WI38 (cell line): ENCODE measurements at regions not wholly inside any gene's neighbourhood (a gene's known extent, or its start where the extent isn't known, plus 50 kb on each side); places are given as distances from the start of the nearest gene placed in this dataset.

Source experiments
- H3K4me3 ChIP-seq: 2 replicates; pipeline ENCODE4 v1.5.1; 2011; ENCODE audit warnings: low read depth, mild to moderate bottlenecking, control low read depth, low read length
- TF ChIP-seq, protein P1 (sequence below): IDR thresholded peaks from 2 replicates; pipeline ENCODE4 v1.5.1; 2012; ENCODE audit warnings: low read depth, mild to moderate bottlenecking, control low read depth, low read length

DNA sequence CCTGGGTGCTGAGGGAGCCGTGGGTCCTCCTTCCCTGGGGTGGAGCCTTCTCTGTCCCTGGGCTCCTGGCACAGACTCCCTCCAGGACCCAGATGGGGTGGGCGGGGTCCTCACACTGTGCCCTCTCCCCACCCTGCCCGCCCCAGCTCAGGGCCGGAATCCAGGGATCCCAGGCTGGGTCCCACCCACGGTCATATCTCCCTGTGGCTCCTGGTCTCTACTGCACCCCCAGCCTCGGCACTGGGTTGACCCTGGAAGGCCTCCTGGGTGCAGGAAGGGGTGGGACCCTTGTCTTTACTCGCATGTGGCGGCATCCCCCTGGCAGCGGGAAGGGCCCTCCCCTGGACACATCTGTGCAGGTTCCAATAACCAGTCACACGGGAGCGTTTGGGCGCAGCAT lies 75.8 kb upstream of the EIF5 start:
- no peak overlapping the region for H3K4me3 ChIP-seq
- TF ChIP-seq, protein P1, sequence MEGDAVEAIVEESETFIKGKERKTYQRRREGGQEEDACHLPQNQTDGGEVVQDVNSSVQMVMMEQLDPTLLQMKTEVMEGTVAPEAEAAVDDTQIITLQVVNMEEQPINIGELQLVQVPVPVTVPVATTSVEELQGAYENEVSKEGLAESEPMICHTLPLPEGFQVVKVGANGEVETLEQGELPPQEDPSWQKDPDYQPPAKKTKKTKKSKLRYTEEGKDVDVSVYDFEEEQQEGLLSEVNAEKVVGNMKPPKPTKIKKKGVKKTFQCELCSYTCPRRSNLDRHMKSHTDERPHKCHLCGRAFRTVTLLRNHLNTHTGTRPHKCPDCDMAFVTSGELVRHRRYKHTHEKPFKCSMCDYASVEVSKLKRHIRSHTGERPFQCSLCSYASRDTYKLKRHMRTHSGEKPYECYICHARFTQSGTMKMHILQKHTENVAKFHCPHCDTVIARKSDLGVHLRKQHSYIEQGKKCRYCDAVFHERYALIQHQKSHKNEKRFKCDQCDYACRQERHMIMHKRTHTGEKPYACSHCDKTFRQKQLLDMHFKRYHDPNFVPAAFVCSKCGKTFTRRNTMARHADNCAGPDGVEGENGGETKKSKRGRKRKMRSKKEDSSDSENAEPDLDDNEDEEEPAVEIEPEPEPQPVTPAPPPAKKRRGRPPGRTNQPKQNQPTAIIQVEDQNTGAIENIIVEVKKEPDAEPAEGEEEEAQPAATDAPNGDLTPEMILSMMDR, result no peak

DNA sequence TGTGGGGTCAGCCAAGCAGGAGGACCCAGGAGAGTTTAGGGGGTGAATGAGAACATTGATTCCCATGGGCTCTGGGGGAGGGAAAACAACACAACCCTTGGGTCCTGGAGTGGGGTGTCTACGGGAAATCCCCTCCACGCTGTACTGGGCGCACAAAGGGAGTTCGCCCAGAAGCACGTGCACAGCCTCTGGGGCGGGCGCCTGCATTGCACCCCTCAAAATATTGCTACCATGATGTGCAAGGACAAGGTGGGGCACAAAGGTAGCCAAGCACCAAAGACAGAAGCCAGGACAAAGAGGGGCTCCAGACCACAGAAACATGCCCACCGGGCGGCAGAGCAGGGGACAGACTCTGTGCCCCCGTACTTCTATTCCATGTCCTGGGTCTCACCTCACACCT lies 74.9 kb upstream of the EIF5 start:
- TF ChIP-seq, protein P1, result no peak
- H3K4me3 ChIP-seq, result no peak overlapping the region

DNA sequence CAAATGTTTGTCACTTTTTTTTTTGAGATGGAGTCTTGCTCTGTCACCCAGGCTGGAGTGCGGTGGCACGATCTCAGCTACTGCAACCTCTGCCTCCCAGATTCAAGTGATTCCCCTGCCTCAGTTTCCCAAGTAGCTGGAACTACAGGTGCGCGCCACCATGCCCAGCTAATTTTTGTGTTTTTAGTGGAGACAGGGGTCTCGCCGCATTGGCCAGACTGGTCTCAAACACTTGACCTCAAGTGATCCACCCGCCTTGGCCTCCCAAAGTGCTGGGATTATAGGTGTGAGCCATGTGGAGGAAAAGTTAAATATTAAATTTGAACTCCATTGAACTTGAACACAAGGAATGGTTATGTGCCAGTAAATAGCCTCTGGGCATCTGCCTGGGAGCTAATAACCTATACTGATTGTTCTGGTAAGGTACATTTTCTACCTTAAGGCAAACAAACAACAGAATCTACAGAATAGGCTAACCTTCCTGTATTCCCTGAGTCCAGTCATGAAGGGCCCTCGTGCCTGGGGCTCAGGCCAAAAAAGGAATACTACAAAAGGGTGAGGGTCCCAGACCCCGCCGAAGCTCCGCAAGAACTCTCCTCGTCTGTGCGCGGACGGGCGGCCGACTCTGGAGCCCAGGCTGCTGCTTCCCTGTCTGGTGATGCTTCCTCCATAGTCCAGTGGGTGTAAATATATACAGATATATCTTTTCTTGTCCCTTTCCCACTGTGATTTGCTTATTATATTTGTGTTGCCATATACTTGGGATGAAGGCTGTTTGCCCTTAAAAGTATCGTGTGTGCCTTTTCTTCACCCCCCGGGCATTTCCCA lies 74.0 kb upstream of the EIF5 start:
- TF ChIP-seq, protein P1, result no peak
- H3K4me3 ChIP-seq, result peak overlapping the region; percentile 67

DNA sequence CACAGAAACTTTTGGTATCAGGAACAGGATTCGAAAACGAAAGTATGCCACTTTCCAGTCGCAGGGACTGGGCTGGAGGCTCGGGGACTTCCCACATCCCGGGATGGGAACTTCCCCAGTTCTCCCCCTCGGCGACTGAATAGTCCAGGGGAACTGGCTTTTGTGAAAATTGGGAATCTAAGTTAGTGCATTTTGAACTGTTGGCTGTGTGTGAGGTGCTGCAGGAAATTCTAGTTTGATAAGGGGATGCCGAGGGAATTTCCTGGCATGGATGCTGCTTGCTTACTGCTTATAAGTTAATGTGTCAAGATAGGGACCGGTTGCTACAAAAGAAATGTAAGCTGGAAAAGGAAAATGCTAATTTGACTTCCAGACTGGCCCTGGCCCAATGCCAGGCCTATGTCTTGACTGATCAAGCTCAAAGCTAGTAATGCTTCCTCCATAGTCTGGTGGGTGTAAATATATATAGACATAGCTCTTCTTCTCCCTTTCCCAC lies 73.4 kb upstream of the EIF5 start:
- peak overlapping the region; percentile 67 for H3K4me3 ChIP-seq

DNA sequence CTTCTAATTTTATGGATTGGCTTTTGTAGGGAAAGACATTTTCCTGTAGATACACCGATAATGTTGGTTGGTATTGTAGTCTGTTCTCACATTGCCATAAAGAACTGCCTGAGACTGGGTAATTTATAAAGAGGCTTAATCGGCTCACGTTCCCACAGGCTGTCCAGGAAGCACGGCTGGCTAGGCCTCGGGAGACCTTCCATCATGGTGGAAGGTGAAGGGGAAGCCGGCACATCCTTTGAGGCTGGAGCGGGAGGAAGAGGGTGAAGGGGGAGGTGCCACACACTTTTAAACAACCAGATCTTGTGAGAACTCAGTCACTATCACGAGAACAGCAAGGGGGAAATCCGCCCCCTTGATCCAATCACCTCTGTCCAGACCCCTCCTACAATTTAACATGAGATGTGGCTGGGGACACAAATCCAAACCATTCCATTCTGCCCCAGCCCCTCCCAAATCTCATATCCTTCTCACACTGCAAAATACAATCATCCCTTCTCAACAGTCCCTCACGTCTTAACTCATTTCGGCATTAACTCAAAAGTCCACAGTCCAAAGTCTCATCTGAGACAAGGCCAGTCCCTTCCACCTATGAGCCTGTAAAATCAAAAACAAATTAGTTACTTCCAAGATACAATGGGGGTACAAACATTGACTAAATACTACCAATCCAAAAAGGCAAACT lies 66.7 kb upstream of the EIF5 start:
- TF ChIP-seq, protein P1, result no peak
- no peak overlapping the region for H3K4me3 ChIP-seq

More for the DNA sequence above, 73.4 kb upstream of the EIF5 start:
- TF ChIP-seq, protein P1, result no peak

DNA sequence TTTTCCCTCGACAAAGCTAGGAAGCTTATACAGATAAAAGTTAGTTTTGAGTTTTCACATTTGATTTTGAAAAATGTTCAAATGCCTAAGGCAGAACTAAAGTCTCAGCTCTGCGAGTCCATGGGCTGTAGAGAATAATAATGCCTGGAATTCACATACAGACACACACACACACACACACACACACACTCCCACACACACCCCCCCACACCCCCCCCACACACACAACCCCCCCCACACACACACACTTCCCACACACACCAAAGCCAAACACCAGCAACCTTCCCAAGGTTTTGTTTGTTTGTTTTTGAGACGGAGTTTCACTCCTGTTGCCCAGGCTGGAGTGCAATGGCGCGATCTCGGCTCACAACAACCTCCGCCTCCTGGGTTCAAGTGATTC lies 62.8 kb upstream of the EIF5 start:
- no peak overlapping the region for H3K4me3 ChIP-seq
- TF ChIP-seq, protein P1, result no peak
